Testis (tissue), 2 donors: ENCODE measurements at regions not wholly inside any gene's neighbourhood (a gene's known extent, or its start where the extent isn't known, plus 50 kb on each side); places are given as distances from the start of the nearest gene placed in this dataset.

ENCODE experiments used
- DNase-seq: peaks from one replicate; pipeline ENCODE4 v3.0.0-alpha.2; 2019
- H3K27ac ChIP-seq, 2 donors: fragments of 200-600 bp; sonication (generic); one replicate each; pipeline ENCODE4 v1.5.1; 2019
- H3K27me3 ChIP-seq: fragments of 200-600 bp; sonication (generic); one replicate; pipeline ENCODE4 v1.5.1; 2019
- H3K36me3 ChIP-seq: fragments of 200-600 bp; sonication (generic); one replicate; pipeline ENCODE4 v1.5.1; 2017; ENCODE audit warnings: low read depth; ENCODE audit errors: missing control alignments
- H3K4me1 ChIP-seq: fragments of 200-600 bp; sonication (generic); one replicate; pipeline ENCODE4 v1.5.1; 2019
- H3K4me3 ChIP-seq, 2 donors: fragments of 200-600 bp; sonication (generic); one replicate each; pipeline ENCODE4 v1.5.1; 2017 to 2019
- H3K9me3 ChIP-seq: fragments of 200-600 bp; sonication (generic); one replicate; pipeline ENCODE4 v1.5.1; 2017
- CTCF ChIP-seq, 3 experiments: fragments of 450-650 bp in 2 of 3; fragments of 200-600 bp in 1 of 3; sonication (generic) in 1 of 3; IDR thresholded peaks; one replicate each; pipeline ENCODE4 v1.5.1; 2016 to 2019; ENCODE audit warnings: antibody characterized with exemption in 3 of 3, mild to moderate bottlenecking in 2 of 3, moderate library complexity in 1 of 3
- POLR2A ChIP-seq: fragments of 450-650 bp; IDR thresholded peaks from one replicate; pipeline ENCODE4 v1.6.1; 2017; ENCODE audit warnings: antibody characterized with exemption, mild to moderate bottlenecking, moderate library complexity
- WGBS, 2 donors: methylation state at CpG; one replicate each; pipeline ENCODE4 v1.1.5; 2018; 5-methylcytosine and 5-hydroxymethylcytosine counted together
- intact Hi-C: fragments of 100-400 bp; cut with DNase I; formaldehyde crosslinking; loops from one replicate; pipeline ENCODE4 v1.15.1; 2023; ENCODE audit warnings: low total_unique reads

GRCh38 chr2:223669453-223670225 is 67.5 kb upstream of the SCG2 start:
- WGBS, 2 donors = 88 to 90% methylated on average over 8 of the region's 8 CpGs
- Histone ChIP-seq H3K9me3 (no peaks in the 10 kb centered on the region), H3K36me3 (no peaks in the 10 kb centered on the region), H3K27me3 (no peaks in the 10 kb centered on the region), H3K4me1 (no peaks in the 10 kb centered on the region), H3K27ac (no peak overlapping the region), H3K4me3 (no peak overlapping the region)
- intact Hi-C loops = no loop called here
- no peak for DNase-seq
- TF ChIP-seq POLR2A (no peak), CTCF (IDR thresholded peaks at IDR 0.05) (no peak)

- 64 to 84% methylated on average over 5 of the region's 5 CpGs for WGBS, 2 donors
- no peaks in the 10 kb centered on the region for H3K4me1 ChIP-seq
- no peaks in the 10 kb centered on the region for H3K9me3 ChIP-seq
- no peak overlapping the region for H3K4me3 ChIP-seq
- no peaks in the 10 kb centered on the region for H3K27me3 ChIP-seq
- TF ChIP-seq CTCF (IDR thresholded peaks at IDR 0.05) (no peak), POLR2A (no peak)
- H3K36me3 ChIP-seq = no peaks in the 10 kb centered on the region
- no peak for DNase-seq
- H3K27ac ChIP-seq = no peak overlapping the region
- intact Hi-C loops = no loop called here
These were observed 66.3 kb upstream of the SCG2 start for GRCh38 chr2:223668302-223668998.

GRCh38 chr2:223654384-223654915 is 52.3 kb upstream of the SCG2 start:
- H3K9me3 ChIP-seq = no peaks in the 10 kb centered on the region
- H3K27me3 ChIP-seq = no peaks in the 10 kb centered on the region
- no peak overlapping the region for H3K27ac ChIP-seq
- no peak for DNase-seq
- 87 to 89% methylated on average over 6 of the region's 6 CpGs for WGBS, 2 donors
- H3K4me1 ChIP-seq = no peaks in the 10 kb centered on the region
- H3K4me3 ChIP-seq = no peak overlapping the region
- intact Hi-C loops = no loop called here
- no peaks in the 10 kb centered on the region for H3K36me3 ChIP-seq
- TF ChIP-seq CTCF (IDR thresholded peaks at IDR 0.05) (no peak), POLR2A (no peak)

GRCh38 chr2:223652902-223653301 is 50.7 kb upstream of the SCG2 start:
- Histone ChIP-seq H3K27me3 (no peaks in the 10 kb centered on the region), H3K4me3 (no peak overlapping the region), H3K36me3 (no peaks in the 10 kb centered on the region), H3K4me1 (no peaks in the 10 kb centered on the region), H3K9me3 (no peaks in the 10 kb centered on the region), H3K27ac (no peak overlapping the region)
- DNase-seq = no peak
- WGBS, 2 donors = 95 to 97% methylated on average over 1 of the region's 1 CpG
- intact Hi-C loops = no loop called here
- TF ChIP-seq CTCF (IDR thresholded peaks at IDR 0.05) (no peak), POLR2A (no peak)
